ENCODE measurements at regions not wholly inside any gene's neighbourhood (a gene's known extent, or its start where the extent isn't known, plus 50 kb on each side); places are given as distances from the start of the nearest gene placed in this dataset.

DNA sequence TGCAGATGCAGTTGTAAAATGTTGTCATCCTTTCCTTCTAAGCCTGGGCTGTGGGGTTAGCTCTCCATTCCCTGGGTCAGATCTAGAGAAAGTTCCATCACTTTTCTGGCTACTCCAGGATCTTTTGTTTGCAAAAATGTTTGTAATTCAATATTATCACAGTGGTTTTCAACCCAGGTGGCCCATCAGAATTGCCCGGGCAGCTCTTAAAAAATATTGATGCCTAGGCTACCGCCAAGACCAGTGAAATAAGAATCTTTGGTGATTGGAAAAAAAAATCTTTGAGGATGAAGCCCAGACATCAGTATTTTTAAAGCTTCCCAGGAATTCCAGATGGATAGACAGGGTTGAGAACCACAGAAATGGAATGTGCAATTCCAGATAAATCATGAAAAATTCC is 232.5 kb upstream of the SPRED2 start:
- Histone ChIP-seq H3K27ac (ENCODE audit: low read length) (no peak overlapping the region), H3K9me3 (replicated peaks; ENCODE audit: insufficient read depth, low read length) (no peaks in the 10 kb centered on the region), H3K27me3 (replicated peaks; ENCODE audit: insufficient read depth, low read length) (no peaks in the 10 kb centered on the region), H3K36me3 (replicated peaks; ENCODE audit: insufficient read depth, low read length) (no peaks in the 10 kb centered on the region), H3K9ac (ENCODE audit: low read length) (no peak overlapping the region), H3K4me1 (ENCODE audit: low read length) (peaks cover 9% of the 10 kb centered on the region), H3K79me2 (ENCODE audit: low read length) (no peaks in the 10 kb centered on the region), H3K9me2 (replicated peaks; ENCODE audit: insufficient read depth, low read length) (no peaks in the 10 kb centered on the region), H4K20me1 (ENCODE audit: insufficient read depth, low read length) (no peaks in the 10 kb centered on the region), H3K4me2 (ENCODE audit: low read depth, low read length) (no peak overlapping the region), H3F3A (ENCODE audit: insufficient read depth, low read length) (no peaks in the 10 kb centered on the region), H2AFZ (ENCODE audit: low read length) (no peak overlapping the region), H3K4me3 (ENCODE audit: low read length) (no peak overlapping the region)
- TF ChIP-seq, protein P1, sequence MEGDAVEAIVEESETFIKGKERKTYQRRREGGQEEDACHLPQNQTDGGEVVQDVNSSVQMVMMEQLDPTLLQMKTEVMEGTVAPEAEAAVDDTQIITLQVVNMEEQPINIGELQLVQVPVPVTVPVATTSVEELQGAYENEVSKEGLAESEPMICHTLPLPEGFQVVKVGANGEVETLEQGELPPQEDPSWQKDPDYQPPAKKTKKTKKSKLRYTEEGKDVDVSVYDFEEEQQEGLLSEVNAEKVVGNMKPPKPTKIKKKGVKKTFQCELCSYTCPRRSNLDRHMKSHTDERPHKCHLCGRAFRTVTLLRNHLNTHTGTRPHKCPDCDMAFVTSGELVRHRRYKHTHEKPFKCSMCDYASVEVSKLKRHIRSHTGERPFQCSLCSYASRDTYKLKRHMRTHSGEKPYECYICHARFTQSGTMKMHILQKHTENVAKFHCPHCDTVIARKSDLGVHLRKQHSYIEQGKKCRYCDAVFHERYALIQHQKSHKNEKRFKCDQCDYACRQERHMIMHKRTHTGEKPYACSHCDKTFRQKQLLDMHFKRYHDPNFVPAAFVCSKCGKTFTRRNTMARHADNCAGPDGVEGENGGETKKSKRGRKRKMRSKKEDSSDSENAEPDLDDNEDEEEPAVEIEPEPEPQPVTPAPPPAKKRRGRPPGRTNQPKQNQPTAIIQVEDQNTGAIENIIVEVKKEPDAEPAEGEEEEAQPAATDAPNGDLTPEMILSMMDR (IDR thresholded peaks at IDR 0.05; ENCODE audit: low read length), result no peak
- no peak for TF ChIP-seq EZH2phosphoT487 (IDR thresholded peaks at IDR 0.05; ENCODE audit: low read length)
- no peak for DNase-seq

DNA sequence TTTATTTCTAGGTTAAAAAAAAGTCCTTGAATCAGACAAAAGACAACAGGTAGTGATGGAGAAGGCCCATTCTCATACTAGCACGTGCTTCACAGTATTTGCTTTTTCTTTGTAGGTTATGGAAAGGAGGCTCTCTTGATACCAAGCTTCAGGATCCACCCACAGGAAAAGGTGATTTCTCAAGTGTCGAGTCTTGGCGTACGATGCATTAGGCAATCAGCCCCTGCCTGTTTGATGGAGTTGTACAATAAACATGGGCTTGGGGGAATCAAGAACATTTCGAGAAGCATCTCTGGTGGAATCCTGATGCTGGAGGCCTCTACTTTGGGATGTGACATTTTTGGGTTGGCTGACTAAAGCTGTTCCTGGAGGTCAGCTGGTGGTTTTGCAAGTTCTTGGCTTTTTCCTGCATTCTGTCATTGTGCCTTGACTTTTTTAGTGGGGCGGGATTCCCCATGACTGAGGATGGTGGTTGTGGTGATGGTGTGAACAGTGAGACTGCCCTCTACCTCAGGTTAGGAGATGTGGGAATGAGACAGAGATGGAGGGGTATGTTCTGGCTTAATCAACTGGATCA is 231.5 kb upstream of the SPRED2 start:
- Histone ChIP-seq H3K79me2 (ENCODE audit: low read length) (no peaks in the 10 kb centered on the region), H3K27me3 (replicated peaks; ENCODE audit: insufficient read depth, low read length) (no peaks in the 10 kb centered on the region), H3K9me2 (replicated peaks; ENCODE audit: insufficient read depth, low read length) (no peaks in the 10 kb centered on the region), H3K36me3 (replicated peaks; ENCODE audit: insufficient read depth, low read length) (no peaks in the 10 kb centered on the region), H2AFZ (ENCODE audit: low read length) (no peak overlapping the region), H3K4me1 (ENCODE audit: low read length) (peaks cover 9% of the 10 kb centered on the region), H3F3A (ENCODE audit: insufficient read depth, low read length) (no peaks in the 10 kb centered on the region), H3K27ac (ENCODE audit: low read length) (no peak overlapping the region), H3K9me3 (replicated peaks; ENCODE audit: insufficient read depth, low read length) (no peaks in the 10 kb centered on the region), H3K4me2 (ENCODE audit: low read depth, low read length) (no peak overlapping the region), H4K20me1 (ENCODE audit: insufficient read depth, low read length) (no peaks in the 10 kb centered on the region), H3K4me3 (ENCODE audit: low read length) (no peak overlapping the region), H3K9ac (ENCODE audit: low read length) (no peak overlapping the region)
- no peak for TF ChIP-seq EZH2 (optimal IDR thresholded peaks at IDR 0.05; ENCODE audit: low read depth, low read length)
- TF ChIP-seq, protein P1 (IDR thresholded peaks at IDR 0.05; ENCODE audit: low read length), result no peak
- TF ChIP-seq EZH2phosphoT487 (IDR thresholded peaks at IDR 0.05; ENCODE audit: low read length), result no peak
- DNase-seq, result no peak

DNA sequence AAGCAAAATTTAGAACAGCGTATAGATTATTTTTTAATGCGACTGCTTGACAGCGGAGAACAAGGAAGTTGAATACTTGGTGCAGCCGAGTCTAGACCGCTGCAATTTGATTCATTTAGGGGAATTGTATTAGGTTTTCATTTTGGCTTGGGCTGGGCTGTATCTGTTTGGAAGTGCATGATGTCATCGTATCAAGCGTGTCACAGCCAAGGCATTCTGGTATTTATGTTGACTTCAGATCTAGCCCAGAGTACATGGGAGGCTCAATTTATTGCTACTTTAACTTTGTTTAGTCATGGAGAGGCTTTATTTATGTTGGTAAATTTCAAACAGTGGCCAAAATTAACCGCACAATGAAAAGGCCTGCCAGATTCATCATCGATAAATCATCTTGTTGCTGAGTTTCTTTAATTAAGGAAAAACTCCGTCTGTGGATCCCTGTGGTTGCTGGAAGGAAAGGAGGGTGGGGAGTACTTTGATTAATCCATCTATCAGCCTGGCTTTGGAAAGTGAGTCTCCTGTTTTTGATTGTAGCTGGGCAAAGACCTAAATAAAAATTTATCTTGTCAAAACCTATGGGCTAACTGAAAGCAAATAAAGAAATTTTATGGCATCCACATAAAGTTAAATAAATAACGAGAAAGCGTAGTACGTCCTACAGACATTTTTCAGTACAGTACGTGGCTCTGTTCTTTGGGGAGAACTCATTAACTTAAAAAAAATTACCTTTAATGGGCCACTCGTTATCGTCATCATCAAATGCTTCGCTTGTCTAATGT is 230.4 kb upstream of the SPRED2 start:
- Histone ChIP-seq H3F3A (ENCODE audit: insufficient read depth, low read length) (no peaks in the 10 kb centered on the region), H3K4me2 (ENCODE audit: low read depth, low read length) (no peak overlapping the region), H3K9me3 (replicated peaks; ENCODE audit: insufficient read depth, low read length) (no peaks in the 10 kb centered on the region), H3K27me3 (replicated peaks; ENCODE audit: insufficient read depth, low read length) (no peaks in the 10 kb centered on the region), H3K4me1 (ENCODE audit: low read length) (peaks cover 9% of the 10 kb centered on the region), H3K9me2 (replicated peaks; ENCODE audit: insufficient read depth, low read length) (no peaks in the 10 kb centered on the region), H3K27ac (ENCODE audit: low read length) (no peak overlapping the region), H2AFZ (ENCODE audit: low read length) (no peak overlapping the region), H4K20me1 (ENCODE audit: insufficient read depth, low read length) (no peaks in the 10 kb centered on the region), H3K36me3 (replicated peaks; ENCODE audit: insufficient read depth, low read length) (no peaks in the 10 kb centered on the region), H3K4me3 (ENCODE audit: low read length) (no peak overlapping the region), H3K79me2 (ENCODE audit: low read length) (no peaks in the 10 kb centered on the region), H3K9ac (ENCODE audit: low read length) (no peak overlapping the region)
- DNase-seq, result no peak
- TF ChIP-seq EZH2 (optimal IDR thresholded peaks at IDR 0.05; ENCODE audit: low read depth, low read length), result no peak
- TF ChIP-seq, protein P1 (IDR thresholded peaks at IDR 0.05; ENCODE audit: low read length), result no peak
- no peak for TF ChIP-seq EZH2phosphoT487 (IDR thresholded peaks at IDR 0.05; ENCODE audit: low read length)
